Upper lobe of right lung (tissue), 1 donor: ENCODE measurements at regions not wholly inside any gene's neighbourhood (a gene's known extent, or its start where the extent isn't known, plus 50 kb on each side); places are given as distances from the start of the nearest gene placed in this dataset.
"Not testable (repeated sequence)": the region's sequence is repeated elsewhere in the genome, so short reads cannot be mapped to it uniquely, and the experiment has no call there.

Experiments
- ATAC-seq: fragments of 200-7000 bp; cut with Tn5 transposase; one replicate; pipeline ENCODE4 v1.9.1; 2020; ENCODE audit warnings: mild to moderate bottlenecking, moderate library complexity
- DNase-seq: peaks from one replicate; pipeline ENCODE4 v3.0.0-alpha.2; 2020
- H3K27ac ChIP-seq: fragments of 200-600 bp; one replicate; pipeline ENCODE4 v1.8.0; 2022
- H3K27me3 ChIP-seq: fragments of 200-600 bp; one replicate; pipeline ENCODE4 v1.8.0; 2022; ENCODE audit warnings: mild to moderate bottlenecking
- H3K36me3 ChIP-seq: fragments of 200-600 bp; one replicate; pipeline ENCODE4 v1.8.0; 2022
- H3K4me1 ChIP-seq: fragments of 200-600 bp; one replicate; pipeline ENCODE4 v1.8.0; 2022
- H3K4me3 ChIP-seq: fragments of 200-600 bp; one replicate; pipeline ENCODE4 v1.8.0; 2022; ENCODE audit warnings: mild to moderate bottlenecking
- H3K9me3 ChIP-seq: fragments of 200-600 bp; one replicate; pipeline ENCODE4 v1.8.0; 2022
- CTCF ChIP-seq: fragments of 200-600 bp; IDR thresholded peaks from one replicate; pipeline ENCODE4 v1.8.0; 2022; ENCODE audit warnings: antibody characterized with exemption
- intact Hi-C: fragments of 100-400 bp; cut with DNase I; formaldehyde crosslinking; loops from one replicate; pipeline ENCODE4 v1.11.0; 2022
- donor health status: DM: no; HTN: yes; CAD: no; lungs with severe emphysema.

GRCh38 chr2:195150819-195151218 is 506.2 kb upstream of the SLC39A10 start:
- no peak overlapping the region for H3K4me3 ChIP-seq
- H3K36me3 ChIP-seq = no peaks in the 10 kb centered on the region
- no peaks in the 10 kb centered on the region for H3K4me1 ChIP-seq
- H3K27ac ChIP-seq = no peak overlapping the region
- TF ChIP-seq CTCF = no peak
- DNase-seq (no peak), ATAC-seq (no peak)
- H3K9me3 ChIP-seq = no peaks in the 10 kb centered on the region
- no peaks in the 10 kb centered on the region for H3K27me3 ChIP-seq
- intact Hi-C loops = no loop called here

- Histone ChIP-seq H3K4me3 (no peak overlapping the region), H3K27ac (no peak overlapping the region), H3K36me3 (no peaks in the 10 kb centered on the region), H3K27me3 (no peaks in the 10 kb centered on the region), H3K4me1 (no peaks in the 10 kb centered on the region), H3K9me3 (no peaks in the 10 kb centered on the region)
- ATAC-seq = no peak
- no peak for DNase-seq
- intact Hi-C loops = no loop called here
- TF ChIP-seq CTCF = no peak
Observed at GRCh38 chr2:195148004-195148403, 509.0 kb upstream of the SLC39A10 start.

GRCh38 chr2:195146761-195147541 is 510.1 kb upstream of the SLC39A10 start:
- H3K4me1 ChIP-seq = no peaks in the 10 kb centered on the region
- no peaks in the 10 kb centered on the region for H3K9me3 ChIP-seq
- no peak for TF ChIP-seq CTCF
- no peak overlapping the region for H3K27ac ChIP-seq
- ATAC-seq = no peak
- no peaks in the 10 kb centered on the region for H3K27me3 ChIP-seq
- intact Hi-C loops = no loop called here
- no peaks in the 10 kb centered on the region for H3K36me3 ChIP-seq
- no peak for DNase-seq
- no peak overlapping the region for H3K4me3 ChIP-seq

GRCh38 chr2:195138435-195138834 is 518.6 kb upstream of the SLC39A10 start:
- Histone ChIP-seq H3K9me3 (no peaks in the 10 kb centered on the region), H3K4me1 (no peaks in the 10 kb centered on the region), H3K27me3 (no peaks in the 10 kb centered on the region), H3K27ac (no peak overlapping the region), H3K36me3 (no peaks in the 10 kb centered on the region), H3K4me3 (no peak overlapping the region)
- intact Hi-C loops = no loop called here
- no peak for DNase-seq
- TF ChIP-seq CTCF = no peak
- no peak for ATAC-seq

GRCh38 chr2:195125889-195126288 is 531.1 kb upstream of the SLC39A10 start:
- H3K27me3 ChIP-seq, H3K36me3 ChIP-seq, H3K4me1 ChIP-seq, H3K4me3 ChIP-seq, intact Hi-C loops, H3K9me3 ChIP-seq, H3K27ac ChIP-seq: not testable (repeated sequence)
- peak; percentile 9 for ATAC-seq
- DNase-seq = peak; percentile 40

- H3K36me3 ChIP-seq = no peaks in the 10 kb centered on the region
- intact Hi-C loops = no loop called here
- H3K9me3 ChIP-seq = no peaks in the 10 kb centered on the region
- H3K4me3 ChIP-seq = no peak overlapping the region
- no peaks in the 10 kb centered on the region for H3K27me3 ChIP-seq
- no peak for TF ChIP-seq CTCF
- DNase-seq (peak; percentile 46), ATAC-seq (peak; percentile 39)
- H3K4me1 ChIP-seq = no peaks in the 10 kb centered on the region
- no peak overlapping the region for H3K27ac ChIP-seq
Observed at GRCh38 chr2:195124391-195125079, 532.5 kb upstream of the SLC39A10 start.
